Gastroesophageal sphincter (tissue), 3 donors: ENCODE measurements at regions not wholly inside any gene's neighbourhood (a gene's known extent, or its start where the extent isn't known, plus 50 kb on each side); places are given as distances from the start of the nearest gene placed in this dataset.

Experiments
- EP300 ChIP-seq: sonication (generic); formaldehyde crosslinking; IDR thresholded peaks from one replicate; pipeline ENCODE4 v1.6.1; 2017; ENCODE audit warnings: antibody characterized with exemption, mild to moderate bottlenecking
- POLR2A ChIP-seq, 2 donors: fragments of 450-650 bp; IDR thresholded peaks; one replicate each; pipeline ENCODE4 v1.6.1; 2017; ENCODE audit warnings: antibody characterized with exemption in 2 of 2, mild to moderate bottlenecking in 2 of 2, moderate library complexity in 1 of 2
- POLR2AphosphoS5 ChIP-seq: sonication (generic); formaldehyde crosslinking; IDR thresholded peaks from one replicate; pipeline ENCODE4 v1.6.1; 2017; ENCODE audit warnings: antibody characterized with exemption
- TF ChIP-seq, protein P1 (sequence below), 4 experiments: fragments of 200-600 bp in 2 of 4; fragments of 450-650 bp in 2 of 4; sonication (generic) in 1 of 4; IDR thresholded peaks; one replicate each; pipeline ENCODE4 v1.5.1; 2017 to 2019; ENCODE audit warnings: antibody characterized with exemption in 4 of 4, mild to moderate bottlenecking in 2 of 4, moderate library complexity in 2 of 4

DNA sequence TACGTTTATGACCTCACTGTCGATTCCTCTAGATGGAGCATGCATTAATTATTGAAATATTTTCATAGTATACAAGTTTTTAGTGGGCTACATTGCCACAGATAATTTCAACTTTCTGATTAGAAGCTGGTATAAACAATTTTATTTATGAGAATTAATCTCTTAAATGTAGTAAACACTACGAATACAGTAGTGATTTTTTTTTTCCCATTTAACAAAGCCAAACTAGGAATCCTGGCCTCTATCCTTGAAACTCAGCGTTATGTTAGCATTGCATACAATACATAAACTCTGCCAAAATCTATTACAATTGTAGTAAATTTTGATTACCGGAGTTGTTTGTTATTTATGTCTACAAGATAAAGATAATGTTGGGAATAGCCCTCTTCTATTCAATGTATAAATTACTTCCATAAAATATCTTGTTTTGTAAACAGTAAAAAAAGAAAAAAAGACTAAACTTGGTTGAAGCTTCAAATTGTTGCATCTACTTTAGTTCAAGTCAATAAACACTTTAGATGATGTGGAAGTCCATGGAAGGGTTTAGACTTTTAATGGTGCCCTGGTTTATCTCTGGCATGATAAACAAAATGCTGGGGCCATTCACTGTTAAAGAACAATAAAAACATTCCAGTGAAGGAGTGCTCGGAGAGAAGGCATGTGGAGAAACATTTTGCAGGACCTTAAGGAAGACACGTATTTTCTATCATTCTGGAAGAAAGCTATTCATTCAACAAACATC lies 77.3 kb upstream of the NR2F2 start:
- TF ChIP-seq, protein P1, sequence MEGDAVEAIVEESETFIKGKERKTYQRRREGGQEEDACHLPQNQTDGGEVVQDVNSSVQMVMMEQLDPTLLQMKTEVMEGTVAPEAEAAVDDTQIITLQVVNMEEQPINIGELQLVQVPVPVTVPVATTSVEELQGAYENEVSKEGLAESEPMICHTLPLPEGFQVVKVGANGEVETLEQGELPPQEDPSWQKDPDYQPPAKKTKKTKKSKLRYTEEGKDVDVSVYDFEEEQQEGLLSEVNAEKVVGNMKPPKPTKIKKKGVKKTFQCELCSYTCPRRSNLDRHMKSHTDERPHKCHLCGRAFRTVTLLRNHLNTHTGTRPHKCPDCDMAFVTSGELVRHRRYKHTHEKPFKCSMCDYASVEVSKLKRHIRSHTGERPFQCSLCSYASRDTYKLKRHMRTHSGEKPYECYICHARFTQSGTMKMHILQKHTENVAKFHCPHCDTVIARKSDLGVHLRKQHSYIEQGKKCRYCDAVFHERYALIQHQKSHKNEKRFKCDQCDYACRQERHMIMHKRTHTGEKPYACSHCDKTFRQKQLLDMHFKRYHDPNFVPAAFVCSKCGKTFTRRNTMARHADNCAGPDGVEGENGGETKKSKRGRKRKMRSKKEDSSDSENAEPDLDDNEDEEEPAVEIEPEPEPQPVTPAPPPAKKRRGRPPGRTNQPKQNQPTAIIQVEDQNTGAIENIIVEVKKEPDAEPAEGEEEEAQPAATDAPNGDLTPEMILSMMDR (IDR thresholded peaks at IDR 0.05): no peak
- TF ChIP-seq POLR2AphosphoS5 (no peak), EP300 (no peak), POLR2A (IDR thresholded peaks at IDR 0.05) (no peak)
